ENCODE measurements at regions not wholly inside any gene's neighbourhood (a gene's known extent, or its start where the extent isn't known, plus 50 kb on each side); places are given as distances from the start of the nearest gene placed in this dataset.
"Not testable (repeated sequence)": the region's sequence is repeated elsewhere in the genome, so short reads cannot be mapped to it uniquely, and the experiment has no call there.

DNA sequence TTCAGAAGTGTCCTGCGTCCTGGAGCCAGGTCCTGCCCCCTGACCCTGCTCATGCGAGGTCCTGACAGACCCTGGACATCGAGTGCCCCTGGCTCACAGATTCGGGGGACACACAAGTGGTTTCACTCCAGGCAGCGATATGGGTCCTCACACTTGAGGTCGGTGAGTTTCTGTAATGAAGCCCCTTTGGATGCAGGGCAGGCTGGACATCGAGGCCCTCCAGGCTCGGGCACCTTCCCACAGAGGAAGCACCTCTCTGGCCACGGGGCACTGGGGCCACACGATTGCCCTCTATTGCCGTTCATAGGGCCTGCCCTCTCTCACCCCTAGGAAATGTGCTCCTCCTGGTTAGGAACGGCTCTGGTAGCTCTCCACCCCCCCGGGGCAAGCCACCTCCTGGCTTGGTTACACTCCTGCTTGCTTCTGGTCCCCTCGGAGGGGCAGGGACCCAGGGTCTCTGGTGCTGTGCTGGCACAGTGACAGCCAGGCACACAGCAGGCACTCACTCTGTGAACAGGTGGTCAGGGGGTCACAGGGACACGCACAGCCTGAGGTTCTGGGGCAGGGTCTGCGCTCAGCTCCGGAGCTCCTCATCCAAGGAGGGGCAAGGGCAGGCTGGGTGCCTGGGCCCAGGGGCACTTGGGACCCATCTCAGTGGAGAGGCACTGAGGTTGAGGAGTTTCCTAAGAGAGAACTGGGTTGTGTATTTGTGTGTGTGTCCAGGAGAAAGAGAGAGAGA, 907.7 kb downstream of the BRD1 start:
- no peak for TF ChIP-seq EP300 (IDR thresholded peaks at IDR 0.05)
- TF ChIP-seq, protein P1, sequence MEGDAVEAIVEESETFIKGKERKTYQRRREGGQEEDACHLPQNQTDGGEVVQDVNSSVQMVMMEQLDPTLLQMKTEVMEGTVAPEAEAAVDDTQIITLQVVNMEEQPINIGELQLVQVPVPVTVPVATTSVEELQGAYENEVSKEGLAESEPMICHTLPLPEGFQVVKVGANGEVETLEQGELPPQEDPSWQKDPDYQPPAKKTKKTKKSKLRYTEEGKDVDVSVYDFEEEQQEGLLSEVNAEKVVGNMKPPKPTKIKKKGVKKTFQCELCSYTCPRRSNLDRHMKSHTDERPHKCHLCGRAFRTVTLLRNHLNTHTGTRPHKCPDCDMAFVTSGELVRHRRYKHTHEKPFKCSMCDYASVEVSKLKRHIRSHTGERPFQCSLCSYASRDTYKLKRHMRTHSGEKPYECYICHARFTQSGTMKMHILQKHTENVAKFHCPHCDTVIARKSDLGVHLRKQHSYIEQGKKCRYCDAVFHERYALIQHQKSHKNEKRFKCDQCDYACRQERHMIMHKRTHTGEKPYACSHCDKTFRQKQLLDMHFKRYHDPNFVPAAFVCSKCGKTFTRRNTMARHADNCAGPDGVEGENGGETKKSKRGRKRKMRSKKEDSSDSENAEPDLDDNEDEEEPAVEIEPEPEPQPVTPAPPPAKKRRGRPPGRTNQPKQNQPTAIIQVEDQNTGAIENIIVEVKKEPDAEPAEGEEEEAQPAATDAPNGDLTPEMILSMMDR (IDR thresholded peaks at IDR 0.05), result no peak
- no peak for TF ChIP-seq POLR2AphosphoS5 (IDR thresholded peaks at IDR 0.05)
- peaks cover 0 to 40% (median 14%) of the 10 kb centered on the region in 3 donors for H3K27me3 ChIP-seq
- H3K9me3 ChIP-seq, result no peaks in the 10 kb centered on the region
- intact Hi-C loops (cut with DNase I), result no loop called here
- H3K4me1 ChIP-seq, result no peaks in the 10 kb centered on the region
- no peaks in the 10 kb centered on the region for H3K36me3 ChIP-seq
- 71 to 79% methylated on average over 17 of the region's 17 CpGs for WGBS, 2 donors
- DNase-seq, result peak; percentile 29
- H3K27ac ChIP-seq, result peak overlapping the region in 1 of 4 donors; percentile 23
- no peak overlapping the region for H3K4me3 ChIP-seq

DNA sequence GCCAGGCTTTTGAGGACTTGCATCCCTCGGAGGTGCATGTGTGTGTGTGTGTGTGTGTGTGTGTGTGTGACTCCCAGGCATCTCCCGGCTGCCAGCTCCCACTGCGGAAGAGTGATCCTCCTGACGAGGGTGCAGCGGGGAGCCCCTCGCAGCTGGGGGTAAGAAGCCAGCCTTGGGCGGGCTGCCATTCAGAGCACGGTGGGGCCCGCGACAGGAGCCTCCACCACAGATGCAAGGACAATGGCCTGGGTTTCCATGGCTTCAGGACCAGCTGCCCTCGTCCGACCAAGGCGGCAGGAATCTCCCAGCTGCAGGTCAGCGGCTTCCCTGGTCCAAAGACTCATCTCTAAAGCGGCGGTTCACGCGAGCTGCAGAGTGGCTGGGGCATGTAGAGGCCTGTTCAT, 908.5 kb downstream of the BRD1 start:
- no peaks in the 10 kb centered on the region for H3K4me1 ChIP-seq
- TF ChIP-seq, protein P1 (IDR thresholded peaks at IDR 0.05), result no peak
- TF ChIP-seq EP300 (IDR thresholded peaks at IDR 0.05), result no peak
- TF ChIP-seq POLR2A (IDR thresholded peaks at IDR 0.05), result no peak
- no peak for TF ChIP-seq POLR2AphosphoS5 (IDR thresholded peaks at IDR 0.05)
- DNase-seq, result peak; percentile 27
- 79 to 81% methylated on average over 18 of the region's 18 CpGs for WGBS, 2 donors
- H3K9me3 ChIP-seq, result no peaks in the 10 kb centered on the region
- H3K36me3 ChIP-seq, result no peaks in the 10 kb centered on the region
- peaks cover 0 to 45% (median 19%) of the 10 kb centered on the region in 3 donors for H3K27me3 ChIP-seq
- no peak overlapping the region for H3K27ac ChIP-seq
- intact Hi-C loops (cut with DNase I), result no loop called here
- H3K4me3 ChIP-seq, result no peak overlapping the region

DNA sequence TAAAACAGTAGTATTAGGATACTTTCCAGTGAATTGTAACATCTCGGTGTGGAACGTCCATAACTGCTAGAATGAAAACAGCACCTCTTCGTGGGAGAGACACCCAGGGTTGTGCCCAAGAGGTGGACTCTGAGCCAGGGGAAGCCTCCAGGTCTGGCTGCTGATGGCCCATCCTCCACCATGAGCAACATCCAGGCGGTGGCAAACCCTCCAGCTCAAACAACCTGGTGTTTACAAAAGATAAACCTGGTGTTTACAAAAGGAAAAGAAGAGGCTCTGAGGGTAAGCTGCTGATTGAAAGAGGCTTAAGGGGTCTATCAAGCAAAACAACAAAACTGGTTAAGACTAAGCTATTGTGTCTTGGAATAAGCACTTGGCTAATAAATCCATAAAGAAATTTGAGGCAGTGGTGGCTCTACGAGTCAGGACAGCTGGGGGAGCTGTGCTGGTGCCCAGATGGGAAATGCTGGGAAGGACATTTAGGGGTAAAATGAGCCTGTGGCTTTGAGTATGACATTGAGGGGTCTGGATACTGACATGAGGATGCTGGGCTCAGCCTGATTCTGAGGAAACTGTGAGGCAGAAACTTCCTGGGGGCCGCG, 909.0 kb downstream of the BRD1 start:
- peak; percentile 17 for DNase-seq
- Histone ChIP-seq H3K27me3 (peaks cover 0 to 49% (median 19%) of the 10 kb centered on the region in 3 donors), H3K27ac (no peak overlapping the region), H3K36me3 (no peaks in the 10 kb centered on the region), H3K4me3 (no peak overlapping the region), H3K4me1 (no peaks in the 10 kb centered on the region), H3K9me3 (no peaks in the 10 kb centered on the region)
- TF ChIP-seq POLR2AphosphoS5 (IDR thresholded peaks at IDR 0.05) (no peak), EP300 (IDR thresholded peaks at IDR 0.05) (no peak), POLR2A (IDR thresholded peaks at IDR 0.05) (no peak)
- TF ChIP-seq, protein P1 (IDR thresholded peaks at IDR 0.05), result no peak
- intact Hi-C loops (cut with DNase I), result no loop called here
- 32 to 50% methylated on average over 7 of the region's 7 CpGs for WGBS, 2 donors

DNA sequence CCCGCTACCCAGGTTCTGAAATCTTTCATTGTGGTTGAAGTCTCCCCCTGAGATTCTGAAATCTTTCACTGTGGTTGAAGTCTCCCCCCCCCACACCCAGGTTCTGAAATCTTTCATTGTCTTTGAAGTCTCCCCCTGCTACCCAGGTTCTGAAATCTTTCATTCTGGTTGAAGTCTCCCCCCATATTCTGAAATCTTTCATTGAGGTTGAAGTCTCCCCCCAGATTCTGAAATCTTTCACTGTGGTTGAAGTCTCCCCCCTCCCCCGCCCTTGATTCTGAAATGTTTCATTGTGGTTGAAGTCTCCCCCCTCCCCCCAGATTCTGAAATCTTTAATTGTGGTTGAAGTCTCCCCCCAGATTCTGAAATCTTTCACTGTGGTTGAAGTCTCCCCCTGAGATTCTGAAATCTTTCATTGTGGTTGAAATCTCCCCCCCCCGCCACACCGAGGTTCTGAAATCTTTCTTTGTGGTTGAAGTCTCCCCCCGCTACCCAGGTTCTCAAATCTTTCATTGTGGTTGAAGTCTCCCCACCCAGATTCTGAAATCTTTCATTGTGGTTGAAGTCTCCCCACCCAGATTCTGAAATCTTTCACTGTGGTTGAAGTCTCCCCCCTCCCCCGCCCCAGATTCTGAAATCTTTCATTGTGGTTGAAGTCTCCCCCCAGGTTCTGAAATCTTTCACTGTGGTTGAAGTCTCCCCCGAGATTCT, 915.2 kb downstream of the BRD1 start:
- DNase-seq; H3K4me1 ChIP-seq; H3K36me3 ChIP-seq; H3K9me3 ChIP-seq; H3K4me3 ChIP-seq; intact Hi-C loops (cut with DNase I); H3K27ac ChIP-seq: not testable (repeated sequence)
- WGBS, 2 donors, result 50 to 73% methylated on average over 7 of the region's 7 CpGs
- peaks cover 0 to 45% (median 8%) of the 10 kb centered on the region in 3 donors for H3K27me3 ChIP-seq

DNA sequence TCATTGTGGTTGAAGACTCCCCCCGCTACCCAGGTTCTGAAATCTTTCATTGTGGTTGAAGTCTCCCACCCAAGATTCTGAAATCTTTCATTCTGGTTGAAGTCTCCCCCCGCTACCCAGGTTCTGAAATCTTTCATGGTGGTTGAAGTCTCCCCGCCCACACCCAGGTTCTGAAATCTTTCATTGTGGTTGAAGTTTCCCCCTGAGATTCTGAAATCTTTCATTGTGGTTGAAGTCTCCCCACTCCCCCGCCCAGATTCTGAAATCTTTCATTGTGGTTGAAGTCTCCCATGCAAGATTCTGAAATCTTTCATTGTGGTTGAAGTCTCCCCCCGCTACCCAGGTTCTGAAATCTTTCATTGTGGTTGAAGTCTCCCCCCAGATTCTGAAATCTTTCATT, 916.0 kb downstream of the BRD1 start:
- 69 to 74% methylated on average over 4 of the region's 5 CpGs for WGBS, 2 donors
- H3K27me3 ChIP-seq, result peaks cover 0 to 39% (median 7%) of the 10 kb centered on the region in 3 donors

DNA sequence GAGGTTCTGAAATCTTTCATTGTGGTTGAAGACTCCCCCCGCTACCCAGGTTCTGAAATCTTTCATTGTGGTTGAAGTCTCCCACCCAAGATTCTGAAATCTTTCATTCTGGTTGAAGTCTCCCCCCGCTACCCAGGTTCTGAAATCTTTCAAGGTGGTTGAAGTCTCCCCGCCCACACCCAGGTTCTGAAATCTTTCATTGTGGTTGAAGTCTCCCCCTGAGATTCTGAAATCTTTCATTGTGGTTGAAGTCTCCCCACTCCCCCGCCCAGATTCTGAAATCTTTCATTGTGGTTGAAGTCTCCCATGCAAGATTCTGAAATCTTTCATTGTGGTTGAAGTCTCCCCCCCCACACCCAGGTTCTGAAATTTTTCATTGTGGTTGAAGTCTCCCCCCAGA, 916.6 kb downstream of the BRD1 start:
- DNase-seq; intact Hi-C loops (cut with DNase I); H3K27ac ChIP-seq; H3K4me1 ChIP-seq; H3K9me3 ChIP-seq; H3K36me3 ChIP-seq; H3K4me3 ChIP-seq: not testable (repeated sequence)
- 62 to 74% methylated on average over 2 of the region's 4 CpGs for WGBS, 2 donors
- peaks cover 0 to 34% (median 7%) of the 10 kb centered on the region in 3 donors for H3K27me3 ChIP-seq

More for the DNA sequence above, 916.0 kb downstream of the BRD1 start:
- H3K4me1 ChIP-seq; H3K4me3 ChIP-seq; H3K27ac ChIP-seq; H3K36me3 ChIP-seq; intact Hi-C loops (cut with DNase I); H3K9me3 ChIP-seq; DNase-seq: not testable (repeated sequence)
